Mesenteric fat pad (tissue), 1 donor: ENCODE measurements at regions not wholly inside any gene's neighbourhood (a gene's known extent, or its start where the extent isn't known, plus 50 kb on each side); places are given as distances from the start of the nearest gene placed in this dataset.

Experiments
- DNase-seq: peaks from one replicate; pipeline ENCODE4 v3.0.0-alpha.2; 2020; ENCODE audit warnings: low spot score
- donor health status: DM: yes; HTN: yes; CAD: no.

DNA sequence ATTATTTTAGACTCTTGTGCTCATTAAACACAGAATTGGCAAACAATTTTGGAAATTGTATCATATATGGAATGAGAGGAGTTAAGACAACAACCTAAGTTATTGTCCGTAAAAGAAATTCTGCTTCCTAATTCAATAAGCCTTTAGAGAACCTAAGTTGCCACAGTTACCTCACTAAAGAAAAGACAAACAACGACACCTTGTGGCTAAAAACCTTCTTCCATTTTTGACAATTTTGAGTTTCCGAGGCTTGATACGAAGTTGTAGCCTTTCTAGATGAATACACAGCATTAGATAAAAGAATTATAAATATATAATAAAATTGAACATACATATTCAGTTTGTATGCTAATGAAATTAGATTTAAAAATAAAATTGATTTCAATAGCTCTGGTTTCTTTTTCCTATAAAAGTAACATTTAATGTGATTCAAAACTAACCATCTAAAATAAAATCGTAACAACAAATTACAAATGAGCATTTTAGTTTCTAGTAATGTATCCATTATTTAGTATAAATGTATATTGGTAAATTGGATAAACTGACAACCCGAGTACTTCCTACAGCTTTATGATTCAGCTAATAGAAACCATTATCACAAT, 275.1 kb downstream of the GPM6A start:
- DNase-seq, result no peak

DNA sequence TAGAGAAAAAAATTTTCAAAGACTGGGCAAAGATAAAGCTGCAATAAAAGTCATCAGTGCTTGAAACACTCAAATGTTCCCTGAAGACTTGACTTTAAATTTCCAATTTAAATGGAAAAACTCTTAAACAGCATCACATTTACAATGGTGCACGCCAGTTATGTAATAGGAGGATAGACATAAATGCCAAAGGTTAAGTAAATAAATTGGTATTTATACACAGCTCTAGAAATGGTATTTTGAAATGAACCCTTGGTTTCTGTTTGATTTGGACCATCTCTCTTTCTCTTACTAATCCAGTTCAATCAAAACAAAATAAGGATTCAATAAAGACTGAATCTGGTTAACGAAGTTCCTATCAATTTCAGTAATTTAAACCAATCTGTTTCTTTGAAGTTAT, 272.6 kb downstream of the GPM6A start:
- DNase-seq, result no peak

DNA sequence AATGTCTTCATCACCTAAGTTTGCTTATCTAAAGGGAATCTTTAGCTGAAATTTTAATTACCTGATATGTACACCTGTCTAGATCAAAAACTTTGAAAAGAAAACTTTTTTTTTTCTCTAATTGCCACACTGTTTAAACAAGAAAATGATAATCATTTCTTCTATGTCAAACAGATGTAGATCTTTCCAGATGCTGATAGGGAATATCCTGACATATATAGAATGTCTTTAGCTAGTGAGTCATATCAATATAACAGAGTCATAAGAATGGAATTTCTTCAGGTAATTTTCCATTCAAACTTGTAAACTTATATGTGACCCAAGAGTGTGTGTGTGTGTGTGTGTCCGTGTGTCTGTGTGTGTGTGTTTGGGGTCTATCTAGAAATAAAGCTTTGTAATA, 271.9 kb downstream of the GPM6A start:
- no peak for DNase-seq

- DNase-seq, result no peak
These were observed 271.3 kb downstream of the GPM6A start for GRCh38 chr4:175540732-175541131.

GRCh38 chr4:175542786-175543185, 269.3 kb downstream of the GPM6A start:
- no peak for DNase-seq

DNA sequence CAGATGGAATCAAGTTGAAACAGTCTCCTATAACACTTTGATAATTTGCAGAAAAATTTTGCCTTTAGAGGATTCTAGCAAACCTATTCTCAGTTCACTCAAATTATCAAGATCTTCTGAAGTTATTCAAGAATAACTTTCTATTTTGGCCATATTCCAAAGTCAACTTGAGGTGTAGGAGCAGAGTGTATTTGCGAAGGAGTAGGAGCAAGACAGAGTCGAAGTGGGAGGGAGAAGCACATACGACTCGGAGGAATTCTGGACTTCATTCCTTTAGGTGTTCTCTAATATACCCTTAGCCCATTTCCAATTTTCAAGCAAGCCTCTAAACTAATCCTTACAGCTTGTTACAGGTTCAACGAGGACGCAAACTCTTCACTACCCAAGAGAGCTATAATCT, 252.9 kb downstream of the GPM6A start:
- DNase-seq, result no peak

GRCh38 chr4:175559526-175559925, 252.5 kb downstream of the GPM6A start:
- no peak for DNase-seq

DNA sequence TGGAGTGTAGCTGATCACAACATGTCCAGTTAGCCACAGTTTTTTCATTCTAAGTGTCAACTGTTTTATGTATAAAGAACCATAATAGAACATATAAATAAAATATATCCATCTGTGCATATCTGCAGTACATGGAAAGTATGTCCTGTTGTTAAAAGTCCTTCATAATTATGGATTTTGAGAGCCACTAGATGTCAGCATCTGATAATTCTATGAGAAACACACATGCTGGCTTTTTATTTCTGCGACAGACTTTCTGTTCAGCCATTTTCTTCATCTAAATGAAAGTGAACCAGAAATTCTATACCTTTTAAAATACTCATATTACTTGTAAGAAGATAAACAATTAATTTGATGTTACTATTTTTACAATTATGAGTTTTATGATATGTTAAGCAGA, 251.5 kb downstream of the GPM6A start:
- DNase-seq, result no peak

DNA sequence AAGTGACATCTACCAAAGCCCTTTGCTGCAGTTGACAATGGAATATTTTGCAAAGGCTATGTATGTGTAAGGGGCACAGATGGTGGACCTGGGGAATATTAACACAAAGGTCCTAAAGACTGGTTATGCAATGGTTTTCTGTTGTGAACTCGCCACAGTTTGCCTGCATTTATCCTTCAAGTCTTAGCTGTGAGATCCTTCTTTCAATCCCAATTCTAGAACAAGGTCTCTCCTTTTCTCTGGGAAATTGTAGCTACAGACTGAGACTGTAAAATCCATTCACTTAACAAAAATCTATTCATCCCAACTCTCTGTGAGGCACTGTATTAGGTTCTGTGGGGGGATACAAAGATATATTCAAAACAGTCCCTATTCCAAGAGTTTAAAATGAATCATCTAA, 250.4 kb downstream of the GPM6A start:
- no peak for DNase-seq

DNA sequence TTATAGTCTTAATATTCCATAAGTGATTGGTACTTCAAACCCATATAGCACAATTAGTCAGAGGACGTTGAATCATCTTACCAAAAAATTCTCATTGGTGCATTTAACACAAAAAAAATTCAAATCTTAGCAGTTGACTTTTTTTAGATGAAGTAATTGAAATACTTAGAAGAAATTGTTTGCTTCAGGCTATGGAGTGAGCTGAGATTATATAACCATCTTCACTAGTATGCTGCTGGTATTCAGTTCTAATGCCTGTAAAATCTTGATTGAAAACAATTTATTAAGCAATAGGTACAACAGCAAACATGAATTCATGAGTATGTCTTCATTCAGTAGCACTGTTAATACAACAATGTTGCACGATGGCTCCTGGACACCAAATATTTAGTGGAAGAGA, 250.0 kb downstream of the GPM6A start:
- DNase-seq, result no peak

DNA sequence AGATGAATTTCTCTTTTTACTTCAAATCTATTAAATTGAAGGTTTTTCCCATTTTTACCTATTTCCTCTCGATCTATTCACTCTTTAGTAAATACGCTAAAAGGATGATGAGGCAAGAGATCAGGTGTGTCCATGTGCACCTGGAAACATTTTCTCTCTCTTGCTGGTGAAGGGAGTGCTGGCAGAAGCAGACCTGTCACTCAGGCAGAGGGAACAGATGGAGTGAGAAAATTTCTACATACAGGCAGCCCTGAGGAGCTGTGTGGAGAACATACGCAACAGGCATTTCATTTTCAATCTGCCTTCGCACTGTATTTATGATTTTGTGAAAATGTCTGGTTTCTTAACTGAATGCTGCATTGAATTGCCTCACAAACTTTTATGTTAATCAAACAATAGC, 249.5 kb downstream of the GPM6A start:
- DNase-seq, result no peak
